ENCODE measurements at regions not wholly inside any gene's neighbourhood (a gene's known extent, or its start where the extent isn't known, plus 50 kb on each side); places are given as distances from the start of the nearest gene placed in this dataset.

- no peak for TF ChIP-seq POLR2A (IDR thresholded peaks at IDR 0.05)
- TF ChIP-seq, protein P1, sequence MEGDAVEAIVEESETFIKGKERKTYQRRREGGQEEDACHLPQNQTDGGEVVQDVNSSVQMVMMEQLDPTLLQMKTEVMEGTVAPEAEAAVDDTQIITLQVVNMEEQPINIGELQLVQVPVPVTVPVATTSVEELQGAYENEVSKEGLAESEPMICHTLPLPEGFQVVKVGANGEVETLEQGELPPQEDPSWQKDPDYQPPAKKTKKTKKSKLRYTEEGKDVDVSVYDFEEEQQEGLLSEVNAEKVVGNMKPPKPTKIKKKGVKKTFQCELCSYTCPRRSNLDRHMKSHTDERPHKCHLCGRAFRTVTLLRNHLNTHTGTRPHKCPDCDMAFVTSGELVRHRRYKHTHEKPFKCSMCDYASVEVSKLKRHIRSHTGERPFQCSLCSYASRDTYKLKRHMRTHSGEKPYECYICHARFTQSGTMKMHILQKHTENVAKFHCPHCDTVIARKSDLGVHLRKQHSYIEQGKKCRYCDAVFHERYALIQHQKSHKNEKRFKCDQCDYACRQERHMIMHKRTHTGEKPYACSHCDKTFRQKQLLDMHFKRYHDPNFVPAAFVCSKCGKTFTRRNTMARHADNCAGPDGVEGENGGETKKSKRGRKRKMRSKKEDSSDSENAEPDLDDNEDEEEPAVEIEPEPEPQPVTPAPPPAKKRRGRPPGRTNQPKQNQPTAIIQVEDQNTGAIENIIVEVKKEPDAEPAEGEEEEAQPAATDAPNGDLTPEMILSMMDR (IDR thresholded peaks at IDR 0.05) = no peak
These were observed 194.0 kb upstream of the ALG10 start for GRCh38 chr12:33828326-33828725.
